GM18508 (cell line): ENCODE measurements at regions not wholly inside any gene's neighbourhood (a gene's known extent, or its start where the extent isn't known, plus 50 kb on each side); places are given as distances from the start of the nearest gene placed in this dataset.

ENCODE experiments used
- ATAC-seq: cut with Tn5 transposase; IDR thresholded peaks from one replicate; pipeline ENCODE4 v1.9.1; 2021; ENCODE audit warnings: moderate number of reproducible peaks; ENCODE audit not compliant: insufficient read depth, unreplicated experiment

DNA sequence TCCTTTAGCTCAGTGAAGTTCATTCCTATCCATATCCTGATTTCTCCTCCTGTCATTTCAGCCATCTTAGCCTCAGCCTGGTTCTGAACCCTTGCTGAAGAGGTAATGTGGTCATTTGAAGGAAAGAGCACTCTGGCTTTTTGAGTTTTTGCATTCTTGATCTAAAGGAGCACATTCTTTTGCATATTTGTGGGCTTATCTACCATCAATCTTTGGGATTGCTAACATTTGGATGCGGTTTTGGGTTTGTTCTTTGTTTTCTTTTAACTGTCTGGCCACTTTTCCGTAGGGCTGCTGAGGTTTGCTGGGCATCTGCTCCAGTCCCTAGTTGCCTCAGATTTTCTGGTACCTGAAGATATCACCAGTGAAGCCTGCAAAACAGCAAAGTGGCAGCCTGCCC lies 238.3 kb downstream of the EPM2A start:
- ATAC-seq = no peak

- ATAC-seq = no peak
Observed at GRCh38 chr6:145498425-145498824, 236.9 kb downstream of the EPM2A start.

- ATAC-seq = no peak
Observed at GRCh38 chr6:145502416-145502815, 232.9 kb downstream of the EPM2A start.

DNA sequence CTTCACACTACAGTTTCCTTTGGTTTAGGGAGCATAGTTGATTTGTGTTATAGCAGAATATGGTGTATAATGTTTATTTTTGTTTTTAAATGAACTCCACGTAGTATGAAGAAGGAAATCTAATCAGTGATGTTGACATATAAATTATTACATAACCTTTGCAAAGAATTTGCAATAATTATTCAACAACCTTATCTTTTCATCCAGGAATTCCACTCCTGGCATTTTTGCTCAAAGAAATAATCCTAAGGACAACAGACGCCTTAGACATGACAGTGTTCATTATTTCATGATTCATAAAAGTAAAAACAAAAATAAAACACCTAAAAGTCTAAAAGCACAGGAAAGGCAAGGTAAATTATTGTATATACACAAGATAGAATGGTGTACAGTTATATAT lies 229.2 kb downstream of the EPM2A start:
- no peak for ATAC-seq

DNA sequence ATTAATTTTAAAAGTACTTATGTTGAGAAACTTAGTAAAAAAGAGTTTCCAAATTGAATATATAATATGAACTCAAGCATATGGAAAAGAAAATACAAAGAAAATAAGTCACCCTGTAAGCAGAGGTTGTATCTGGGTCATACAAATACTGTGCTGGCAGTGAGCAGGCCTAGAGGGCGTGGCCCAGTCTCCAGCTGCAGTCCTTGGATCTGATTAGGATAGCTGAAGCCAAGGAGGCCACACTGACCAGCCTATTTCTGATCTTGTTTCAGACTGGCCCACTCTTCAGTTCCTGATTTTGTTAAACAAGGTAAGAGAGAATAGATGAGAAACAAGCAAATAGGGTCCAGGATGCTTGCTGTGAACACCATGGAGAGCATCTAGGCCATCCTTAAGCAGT lies 228.8 kb downstream of the EPM2A start:
- no peak for ATAC-seq

DNA sequence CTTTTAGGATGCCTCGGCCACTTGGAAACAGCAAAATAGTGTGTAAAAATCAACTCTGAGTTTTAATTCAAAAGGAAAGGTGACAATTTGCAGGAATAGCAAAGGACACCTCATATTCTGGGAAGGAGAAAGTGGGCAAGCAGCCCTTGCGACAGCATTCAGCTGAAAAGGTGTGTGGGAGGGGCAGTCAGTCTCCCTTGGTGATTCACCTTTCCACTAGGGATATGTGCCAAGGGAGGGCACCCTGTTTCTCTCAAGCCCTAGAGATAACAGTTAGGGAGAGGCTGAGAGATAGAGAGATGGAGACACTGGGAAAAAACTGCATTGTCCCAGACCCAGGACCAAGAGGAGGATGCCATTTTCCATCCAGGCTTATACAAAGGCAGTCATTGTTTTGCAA lies 228.1 kb downstream of the EPM2A start:
- no peak for ATAC-seq

DNA sequence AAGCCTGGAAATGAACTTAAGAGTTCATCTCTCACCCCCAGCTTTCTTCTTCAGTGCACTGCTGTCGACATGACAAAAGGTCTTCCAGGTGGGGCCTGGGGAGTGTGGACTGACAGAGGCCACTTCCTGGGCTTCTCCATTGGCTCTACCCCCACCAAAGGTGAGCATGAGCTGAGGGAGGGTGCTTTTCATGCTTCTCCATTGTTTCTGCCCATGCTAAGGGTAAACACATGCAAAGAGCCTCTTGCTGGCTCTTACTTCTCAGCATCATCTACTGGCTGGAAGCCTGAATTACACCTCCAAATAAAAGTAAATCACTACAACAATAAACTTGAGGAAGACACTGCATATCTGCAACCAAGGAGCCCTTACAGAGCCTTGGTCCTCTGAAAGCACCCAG lies 227.2 kb downstream of the EPM2A start:
- ATAC-seq = no peak

DNA sequence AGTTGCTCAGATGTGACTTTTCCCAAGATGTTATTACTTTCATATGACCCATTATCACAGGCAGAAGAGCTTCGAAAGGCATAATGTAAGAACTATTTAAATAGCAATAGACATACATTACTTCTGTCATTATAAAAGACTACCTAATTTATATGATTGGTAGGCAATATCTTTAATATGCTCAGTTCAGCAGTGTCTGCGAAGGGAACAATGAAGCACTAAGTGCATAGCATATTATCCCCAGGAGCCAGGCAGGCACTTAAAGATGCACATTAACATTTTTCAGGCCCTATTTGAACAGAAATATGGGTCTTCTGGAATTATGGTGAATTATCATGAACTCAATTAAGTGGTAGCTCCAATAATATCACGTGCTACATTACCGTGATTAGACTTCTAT lies 217.8 kb downstream of the EPM2A start:
- no peak for ATAC-seq

DNA sequence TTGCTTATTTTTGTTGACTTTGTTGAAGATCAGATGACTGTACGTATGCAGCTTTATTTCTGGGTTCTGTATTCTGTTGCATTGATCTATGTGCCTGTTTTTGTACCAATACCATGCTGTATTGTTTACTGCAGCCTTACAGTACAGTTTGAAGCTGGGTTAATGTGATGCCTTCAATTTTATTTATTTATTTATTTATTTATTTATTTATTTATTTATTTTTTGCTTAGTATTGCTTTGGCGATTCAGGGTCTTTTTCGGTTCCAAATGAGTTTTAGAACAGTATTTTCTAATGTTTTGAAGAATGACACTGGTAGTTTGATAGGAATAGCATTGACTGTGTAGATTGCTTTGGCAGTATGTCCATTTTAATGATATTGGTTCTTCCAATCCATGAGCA lies 210.3 kb downstream of the EPM2A start:
- ATAC-seq = no peak

DNA sequence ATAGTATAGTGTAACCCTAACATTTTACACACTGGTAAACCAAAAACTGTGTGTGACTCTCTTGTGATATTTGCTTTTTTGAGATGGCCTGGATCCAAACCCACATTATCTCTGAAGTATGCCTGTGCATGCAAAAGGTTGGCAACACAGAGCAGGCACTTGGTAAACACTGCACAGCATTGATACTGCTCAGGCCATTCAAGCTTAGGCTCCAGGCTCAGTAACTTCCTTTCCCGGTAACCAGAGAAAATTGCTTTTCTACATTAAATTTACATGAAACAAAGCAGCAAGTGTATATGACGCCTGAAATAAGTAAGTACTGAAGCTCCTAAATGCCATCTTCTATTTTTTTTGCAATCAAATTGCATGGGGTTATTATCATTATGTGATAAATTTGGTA lies 205.7 kb downstream of the EPM2A start:
- no peak for ATAC-seq

GRCh38 chr6:145530454-145530853 lies 204.9 kb downstream of the EPM2A start:
- no peak for ATAC-seq

DNA sequence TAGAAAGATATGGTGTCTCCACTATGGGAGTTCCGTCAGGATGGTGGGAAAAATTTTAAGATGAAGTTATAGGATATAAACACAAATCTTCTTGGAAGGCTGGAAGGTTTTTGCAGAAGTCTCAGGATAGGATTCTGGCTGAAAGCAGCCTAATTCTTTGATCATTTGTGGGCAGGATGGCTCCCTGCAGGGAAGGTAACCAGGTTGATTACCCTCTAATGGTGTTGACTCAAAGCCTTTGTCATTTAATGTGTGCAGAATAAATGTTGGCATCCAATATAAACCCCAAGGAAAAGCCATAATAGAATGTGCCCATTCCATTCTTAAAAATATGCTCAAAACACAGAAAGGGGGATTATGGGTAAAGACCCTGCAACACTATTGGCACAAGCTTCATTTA lies 204.3 kb downstream of the EPM2A start:
- ATAC-seq = no peak

- no peak for ATAC-seq
Observed at GRCh38 chr6:145531822-145532221, 203.5 kb downstream of the EPM2A start.

GRCh38 chr6:145532361-145532760 lies 203.0 kb downstream of the EPM2A start:
- ATAC-seq = no peak

DNA sequence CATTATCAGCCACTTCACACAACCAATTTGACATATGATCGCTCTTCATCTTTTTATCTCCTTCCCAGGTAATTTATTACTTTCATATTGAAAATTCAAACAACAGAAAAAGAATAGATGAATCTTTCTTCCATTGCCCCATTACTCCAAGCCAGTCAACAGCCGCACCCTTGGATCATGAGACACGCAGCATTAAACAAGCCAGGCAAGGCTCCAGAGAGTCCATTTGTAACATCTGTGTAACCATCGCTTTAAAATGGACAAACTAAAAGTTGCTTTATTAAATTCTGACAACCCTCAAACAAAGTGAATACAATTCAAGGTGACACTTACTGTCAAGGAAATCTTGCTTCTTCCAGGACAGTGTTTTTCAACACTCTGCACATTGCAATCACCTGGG lies 200.3 kb downstream of the EPM2A start:
- no peak for ATAC-seq

- ATAC-seq = no peak
Observed at GRCh38 chr6:145538989-145539388, 196.3 kb downstream of the EPM2A start.

DNA sequence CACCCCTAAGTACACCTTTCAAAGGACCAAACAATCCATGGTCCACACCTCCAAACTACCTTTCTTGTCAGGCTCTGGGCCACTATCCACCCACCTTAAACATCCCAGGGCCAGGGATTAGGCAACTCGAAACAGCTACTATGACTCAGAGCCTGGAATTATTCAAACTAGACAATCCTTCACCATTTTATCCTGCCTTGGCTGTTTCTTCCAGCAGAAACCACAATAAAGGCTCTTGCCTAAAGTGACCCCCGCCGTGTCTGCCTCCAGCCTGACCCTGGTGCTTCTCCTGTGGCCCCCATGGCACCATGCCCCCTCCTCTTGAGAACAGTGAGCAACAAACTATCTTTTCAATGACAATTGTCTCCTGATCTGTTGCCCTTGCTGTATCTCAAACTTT lies 195.5 kb downstream of the EPM2A start:
- no peak for ATAC-seq

DNA sequence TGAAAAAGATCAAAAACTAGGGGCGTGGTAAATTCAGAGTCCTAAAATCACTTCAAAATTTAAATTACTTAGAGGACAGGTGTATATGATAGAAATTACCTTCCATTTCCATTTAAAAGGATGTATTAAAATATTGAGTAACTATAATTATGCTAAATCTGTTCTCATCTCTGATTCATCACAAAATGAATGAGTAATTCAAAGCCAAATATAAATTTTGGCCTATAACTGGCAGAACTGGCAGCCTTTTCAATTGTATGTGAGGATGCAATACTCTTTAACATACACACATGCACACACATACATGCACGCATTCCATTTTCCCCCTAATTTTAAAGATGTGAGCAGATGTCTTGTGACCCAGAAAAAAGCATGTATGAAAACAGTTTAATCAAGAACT lies 194.6 kb downstream of the EPM2A start:
- no peak for ATAC-seq

- ATAC-seq = no peak
Observed at GRCh38 chr6:145544041-145544440, 191.3 kb downstream of the EPM2A start.

GRCh38 chr6:145544514-145544913 lies 190.8 kb downstream of the EPM2A start:
- no peak for ATAC-seq

DNA sequence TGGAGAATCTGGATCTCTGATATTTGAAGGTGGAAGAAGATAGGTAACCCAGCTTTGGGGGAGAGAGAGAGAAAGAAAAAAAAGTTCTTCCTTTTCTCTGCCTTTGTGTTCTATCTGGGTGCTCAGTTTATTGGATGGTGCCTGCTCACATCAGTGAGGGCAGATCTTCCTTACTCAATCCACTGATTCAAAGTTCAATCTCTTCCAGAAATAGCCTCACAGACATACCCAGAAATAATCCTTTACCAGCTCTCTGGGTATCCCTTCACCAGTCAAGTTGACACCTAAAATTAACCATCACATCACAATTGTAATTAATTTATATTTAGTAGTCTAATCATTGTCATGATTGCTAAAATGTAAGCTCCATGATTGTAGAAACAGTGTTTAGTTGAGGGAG lies 189.1 kb downstream of the EPM2A start:
- no peak for ATAC-seq

DNA sequence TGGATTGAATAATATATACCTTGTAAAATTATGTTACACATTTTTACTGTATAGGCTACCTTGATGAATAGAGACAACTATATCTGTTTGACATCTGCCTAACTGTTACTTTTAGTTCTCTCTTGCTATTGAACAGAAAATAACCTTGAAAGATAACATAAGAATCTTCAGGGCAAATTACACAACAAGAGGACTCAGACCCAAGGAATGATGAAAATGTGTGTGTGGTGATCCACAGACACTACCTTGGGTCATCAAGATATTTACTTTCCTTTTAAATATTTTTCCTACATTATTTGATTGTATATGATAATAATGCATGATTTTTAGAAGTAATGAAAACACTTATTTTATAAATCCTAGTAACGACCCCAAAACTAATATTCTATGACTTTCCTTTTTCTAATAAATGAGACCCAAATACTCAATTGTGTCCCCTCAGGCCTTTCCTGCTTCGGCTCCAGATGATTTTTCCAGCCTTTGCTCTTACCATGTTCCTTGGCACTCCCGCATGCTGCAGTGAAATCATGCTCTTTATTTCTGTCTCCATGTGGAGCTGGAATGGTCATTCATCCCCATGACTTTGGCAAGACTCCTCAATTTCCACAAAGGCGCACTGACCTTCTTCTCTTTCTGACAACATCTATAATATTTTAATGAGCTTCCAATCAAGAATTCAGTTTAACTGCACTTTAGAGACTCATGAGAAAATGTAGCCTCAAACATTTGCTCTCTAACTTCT lies 187.6 kb downstream of the EPM2A start:
- no peak for ATAC-seq
